GM12872 (cell line): ENCODE measurements at regions not wholly inside any gene's neighbourhood (a gene's known extent, or its start where the extent isn't known, plus 50 kb on each side); places are given as distances from the start of the nearest gene placed in this dataset.

Source experiments
- TF ChIP-seq, protein P1 (sequence below): IDR thresholded peaks from 3 replicates; pipeline ENCODE4 v1.5.1; 2011; ENCODE audit warnings: low read depth, mild to moderate bottlenecking, low read length, moderate library complexity; ENCODE audit not compliant: insufficient read depth

DNA sequence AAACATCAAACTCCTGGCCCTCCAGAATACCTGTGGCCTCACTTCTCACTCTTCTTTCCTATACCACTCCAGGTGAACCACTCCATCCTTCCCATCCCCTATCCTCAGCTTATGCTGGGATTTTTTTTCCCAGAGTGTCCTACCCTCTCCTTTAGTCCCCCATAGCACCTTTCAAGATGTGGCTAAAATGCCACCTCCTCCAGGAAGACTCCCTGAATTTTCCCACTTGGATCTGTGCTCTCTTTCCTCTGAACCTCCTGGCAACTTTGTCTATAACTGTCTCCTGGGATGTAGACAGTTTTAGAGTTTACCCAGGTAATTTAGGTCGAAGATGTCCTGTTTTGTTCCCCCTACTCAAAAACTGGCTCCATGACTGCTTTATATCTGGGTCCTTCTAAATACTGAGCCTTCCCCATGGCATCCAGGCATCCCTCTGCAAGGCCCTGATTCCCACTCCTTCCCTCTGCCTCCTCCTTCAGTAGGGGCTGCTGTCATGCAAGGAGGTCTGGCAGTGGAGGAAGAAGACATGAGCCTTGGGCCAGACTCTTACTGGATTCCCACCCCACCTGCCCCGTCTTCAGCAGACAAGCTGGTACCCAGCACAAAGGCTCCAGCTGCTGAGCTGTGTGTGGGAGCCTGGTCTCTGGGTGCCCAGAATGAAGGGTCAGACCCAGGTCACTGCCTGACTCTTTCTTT, 161.5 kb downstream of the SMAD6 start:
- TF ChIP-seq, protein P1, sequence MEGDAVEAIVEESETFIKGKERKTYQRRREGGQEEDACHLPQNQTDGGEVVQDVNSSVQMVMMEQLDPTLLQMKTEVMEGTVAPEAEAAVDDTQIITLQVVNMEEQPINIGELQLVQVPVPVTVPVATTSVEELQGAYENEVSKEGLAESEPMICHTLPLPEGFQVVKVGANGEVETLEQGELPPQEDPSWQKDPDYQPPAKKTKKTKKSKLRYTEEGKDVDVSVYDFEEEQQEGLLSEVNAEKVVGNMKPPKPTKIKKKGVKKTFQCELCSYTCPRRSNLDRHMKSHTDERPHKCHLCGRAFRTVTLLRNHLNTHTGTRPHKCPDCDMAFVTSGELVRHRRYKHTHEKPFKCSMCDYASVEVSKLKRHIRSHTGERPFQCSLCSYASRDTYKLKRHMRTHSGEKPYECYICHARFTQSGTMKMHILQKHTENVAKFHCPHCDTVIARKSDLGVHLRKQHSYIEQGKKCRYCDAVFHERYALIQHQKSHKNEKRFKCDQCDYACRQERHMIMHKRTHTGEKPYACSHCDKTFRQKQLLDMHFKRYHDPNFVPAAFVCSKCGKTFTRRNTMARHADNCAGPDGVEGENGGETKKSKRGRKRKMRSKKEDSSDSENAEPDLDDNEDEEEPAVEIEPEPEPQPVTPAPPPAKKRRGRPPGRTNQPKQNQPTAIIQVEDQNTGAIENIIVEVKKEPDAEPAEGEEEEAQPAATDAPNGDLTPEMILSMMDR: no peak

DNA sequence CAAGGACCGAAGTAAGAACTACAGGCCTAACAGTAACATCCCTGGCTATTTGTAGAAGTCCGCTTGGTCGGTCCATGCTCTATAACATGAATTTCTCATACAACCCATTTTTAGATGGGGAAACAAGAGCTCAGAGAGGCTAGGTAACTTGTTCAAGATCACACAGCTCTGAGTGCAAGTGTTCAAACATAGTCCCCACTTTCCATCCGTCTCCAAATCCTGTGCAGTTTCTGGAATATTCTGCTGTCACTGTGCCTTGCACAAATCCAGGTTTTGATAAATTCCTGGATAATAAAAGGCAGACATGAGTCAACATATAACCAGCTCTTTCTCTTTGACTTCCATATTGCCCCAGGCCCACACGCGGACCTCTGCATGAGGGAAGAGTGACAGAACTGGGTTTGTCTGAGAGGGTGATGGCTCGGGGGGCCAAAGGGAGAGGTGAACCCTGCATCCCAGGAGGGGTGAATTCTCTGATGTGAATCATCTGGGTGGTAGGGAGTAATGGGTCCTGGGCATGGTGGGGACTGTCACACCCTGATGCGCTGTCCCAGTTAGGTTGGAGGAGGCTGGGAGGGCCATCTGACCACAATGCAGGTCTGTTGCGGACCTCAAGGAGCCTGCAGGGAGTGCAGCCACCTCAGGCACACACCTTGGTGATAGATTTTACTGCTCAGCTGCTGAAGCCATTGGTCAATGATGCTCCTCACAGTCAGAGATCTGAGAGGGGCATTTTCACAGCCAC, 162.2 kb downstream of the SMAD6 start:
- TF ChIP-seq, protein P1: no peak

DNA sequence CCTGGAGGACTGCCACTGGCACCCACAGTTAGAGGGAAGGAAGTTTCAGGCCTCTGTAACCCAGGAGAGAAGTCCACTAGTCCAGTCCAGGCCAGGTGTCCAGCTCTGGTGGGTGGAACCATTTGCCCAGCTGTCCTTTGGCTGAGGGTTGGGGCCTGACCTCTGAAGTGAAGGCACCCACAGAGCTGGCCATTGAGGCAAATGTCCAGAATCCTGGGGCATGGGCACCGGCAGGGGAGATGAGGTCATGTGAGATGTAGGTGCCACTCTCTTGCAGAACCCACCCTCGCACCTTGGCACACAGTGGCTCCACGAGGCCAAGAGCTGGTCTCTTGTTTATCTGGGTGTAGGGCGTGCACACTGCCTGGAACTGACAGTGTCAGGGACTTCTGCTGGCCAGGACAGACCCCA, 162.8 kb downstream of the SMAD6 start:
- TF ChIP-seq, protein P1: no peak

DNA sequence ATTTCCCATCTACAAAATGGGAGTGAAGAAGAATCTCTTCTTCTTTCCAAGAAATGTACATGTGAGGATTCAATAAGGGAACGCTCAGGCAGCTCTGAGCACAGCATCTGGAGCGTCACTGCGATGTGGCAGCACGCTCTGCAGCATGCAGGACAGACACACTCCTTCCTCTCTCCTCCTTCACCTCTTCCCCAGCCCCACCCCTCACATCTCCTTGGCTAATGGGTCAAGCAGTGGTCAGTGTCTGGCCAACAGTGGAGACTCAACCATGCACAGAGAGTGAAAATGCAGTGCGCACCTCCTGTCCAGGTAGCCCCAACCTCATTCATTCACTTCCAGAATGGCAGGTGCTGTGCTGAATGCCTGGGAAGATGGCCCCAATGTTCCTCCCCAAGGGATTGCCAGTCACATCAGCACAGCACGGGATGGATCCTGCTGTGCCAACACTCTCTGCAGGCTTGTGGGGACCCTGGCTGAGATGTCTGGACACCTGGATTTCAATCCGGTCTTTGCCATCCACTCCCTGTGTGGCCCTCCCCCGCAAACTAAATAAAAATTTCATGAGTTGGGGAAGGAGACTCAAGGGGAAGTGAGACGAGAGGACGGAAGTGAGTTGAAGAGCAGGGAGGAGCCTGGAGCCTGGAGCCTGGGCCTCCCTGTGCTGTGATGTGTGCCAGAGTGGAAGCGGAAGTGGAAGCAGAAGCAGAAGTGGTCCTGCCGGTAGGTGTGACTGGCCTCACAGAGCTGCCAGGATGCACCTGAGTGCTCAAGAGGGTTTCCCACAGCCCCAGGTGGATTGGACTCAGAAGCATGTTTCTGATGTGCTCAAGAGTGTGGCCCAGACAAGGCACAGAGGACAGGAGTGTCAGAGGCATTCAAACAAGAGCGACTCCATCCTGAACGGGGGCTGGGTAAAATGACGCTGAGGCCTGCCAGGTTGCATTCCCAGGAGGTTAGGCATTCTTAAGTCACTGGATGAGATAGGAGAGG, 163.9 kb downstream of the SMAD6 start:
- TF ChIP-seq, protein P1: no peak

DNA sequence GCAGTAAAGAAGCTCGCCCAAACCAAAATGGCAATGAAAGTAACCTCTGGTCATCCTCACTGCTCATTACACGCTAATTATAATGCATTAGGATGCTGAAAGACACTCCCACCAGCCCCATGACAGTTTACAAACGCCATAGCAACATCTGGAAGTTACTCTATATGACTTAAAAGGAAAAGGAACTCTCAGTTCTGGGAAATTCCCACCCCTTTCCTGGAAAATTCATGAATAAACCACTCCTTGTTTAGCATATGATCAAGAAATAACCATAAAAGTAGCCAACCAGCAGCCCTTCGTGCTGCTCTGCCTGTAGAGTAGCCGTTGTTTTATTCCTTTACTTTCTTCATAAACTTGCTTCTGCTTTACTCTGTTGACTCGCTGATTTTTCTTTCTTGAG, 164.6 kb downstream of the SMAD6 start:
- TF ChIP-seq, protein P1: no peak

DNA sequence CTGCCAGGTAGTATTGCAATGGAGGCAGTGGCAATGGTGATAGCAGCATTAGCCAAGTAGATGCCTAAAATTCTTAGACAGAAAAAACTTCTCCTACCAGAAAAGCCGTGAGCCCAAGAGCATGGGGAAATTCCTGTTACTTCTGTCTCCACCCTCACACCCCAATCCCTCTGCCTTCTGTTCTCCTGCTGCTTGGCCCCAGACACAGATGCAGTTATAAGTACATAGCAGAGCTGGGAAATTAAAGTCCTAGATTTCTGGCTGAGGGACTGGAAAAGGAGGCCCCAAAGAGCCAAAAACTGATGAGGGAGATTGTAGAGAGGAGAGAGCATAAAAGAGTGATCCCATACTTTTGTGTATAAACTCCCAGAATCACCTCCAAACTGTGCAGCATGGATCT, 166.9 kb downstream of the SMAD6 start:
- TF ChIP-seq, protein P1: no peak
